COLO668 (cell line): ENCODE measurements at regions not wholly inside any gene's neighbourhood (a gene's known extent, or its start where the extent isn't known, plus 50 kb on each side); places are given as distances from the start of the nearest gene placed in this dataset.
A peak's percentile ranks its signal among the peaks of the same experiment; 100 is the strongest.

Experiments
- DNase-seq: peaks from one replicate; lab custom pipeline; 2025; ENCODE audit not compliant: unreplicated experiment; lab: John Stamatoyannopoulos, UW

DNA sequence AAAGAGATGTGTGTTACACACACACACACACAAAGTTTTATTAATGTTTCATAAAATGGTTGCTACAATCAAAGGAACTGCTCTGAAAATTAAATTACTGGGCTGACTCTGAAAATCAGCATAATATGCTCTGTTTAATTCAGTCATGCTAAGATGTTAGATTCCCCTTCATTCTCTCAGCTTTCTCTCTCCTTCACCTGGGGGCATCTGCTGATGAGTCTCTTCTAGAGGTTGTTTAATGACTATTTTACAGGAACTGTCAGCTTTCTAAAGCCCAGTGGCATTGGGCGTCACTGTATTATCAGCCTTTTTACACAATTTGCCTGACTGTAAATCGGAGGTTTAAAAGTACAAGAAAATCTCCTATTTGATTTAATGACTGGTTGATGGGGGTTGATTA, 559.7 kb upstream of the POU3F2 start:
- no peak for DNase-seq

DNA sequence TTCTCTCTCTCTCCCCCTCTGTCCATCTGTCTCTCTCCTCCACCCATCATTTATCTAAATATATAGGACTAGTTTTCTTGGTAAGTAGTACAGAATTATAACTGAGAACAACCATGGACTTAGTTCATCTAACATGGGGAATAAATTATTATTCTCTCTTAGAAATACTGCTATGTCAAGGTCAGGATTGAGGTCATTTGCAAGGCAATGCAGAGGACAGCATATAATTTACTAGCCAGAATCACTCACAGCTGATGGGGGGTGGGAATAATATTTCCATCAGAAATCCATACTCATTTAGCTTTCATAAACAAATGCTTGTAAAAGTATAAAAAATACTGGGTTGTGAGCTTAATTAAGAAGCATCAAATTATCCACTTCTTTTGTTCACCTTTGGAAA, 553.9 kb upstream of the POU3F2 start:
- no peak for DNase-seq

DNA sequence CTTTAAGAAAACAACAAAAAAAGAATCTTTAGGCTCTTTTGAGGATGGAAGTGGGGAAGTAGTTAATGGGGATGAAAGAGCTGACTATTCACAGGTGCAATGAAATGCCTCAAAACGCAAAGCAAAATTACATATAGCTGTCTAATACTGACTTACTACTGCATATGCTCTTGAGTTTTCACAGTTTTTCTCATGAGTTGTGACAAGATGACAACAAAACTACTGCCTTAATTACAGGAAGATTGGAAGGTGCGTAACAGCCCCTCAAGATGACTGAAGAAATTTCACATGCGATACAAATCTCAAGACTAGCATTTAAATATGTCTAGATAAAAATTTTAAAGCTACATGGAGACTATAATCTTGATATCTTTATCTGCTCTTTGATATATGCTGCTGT, 547.8 kb upstream of the POU3F2 start:
- DNase-seq, result no peak

DNA sequence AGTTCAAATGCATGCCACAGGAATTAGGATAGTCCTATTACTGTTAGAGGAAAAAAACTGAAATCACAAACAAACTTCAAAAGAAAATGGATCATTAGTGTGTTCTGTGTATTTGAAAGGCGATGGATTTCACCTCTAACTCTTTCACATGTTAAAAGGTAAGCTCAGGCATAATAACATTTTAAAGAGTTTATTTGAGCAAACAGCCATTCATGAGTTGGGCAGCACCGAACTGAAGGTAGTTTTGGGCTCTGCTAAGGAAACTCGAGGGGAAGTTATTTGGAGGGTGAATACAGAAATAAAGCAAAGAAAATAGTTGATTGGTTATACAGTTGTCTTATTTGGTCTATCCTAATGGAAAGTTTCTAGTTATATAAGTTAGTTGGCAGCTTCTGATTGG, 546.5 kb upstream of the POU3F2 start:
- no peak for DNase-seq

DNA sequence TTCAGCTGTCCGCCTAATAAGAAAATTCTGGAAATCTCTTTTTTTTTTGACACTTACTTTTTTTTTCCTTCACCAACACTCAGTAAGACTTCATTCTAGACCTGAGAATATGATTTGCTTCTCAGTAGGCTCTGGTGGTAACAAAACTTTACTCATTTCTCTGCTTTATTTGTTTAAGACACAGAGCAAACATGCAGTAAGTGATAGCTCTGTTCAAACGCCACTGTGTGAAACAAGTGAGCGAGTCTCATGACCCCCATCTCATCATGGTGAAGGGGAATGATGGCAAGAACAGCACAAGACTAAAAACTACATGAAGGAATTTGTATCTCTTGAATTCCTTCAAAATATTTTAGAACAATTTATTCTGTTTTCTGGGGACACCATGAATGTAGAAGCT, 541.6 kb upstream of the POU3F2 start:
- DNase-seq, result peak; percentile 2

DNA sequence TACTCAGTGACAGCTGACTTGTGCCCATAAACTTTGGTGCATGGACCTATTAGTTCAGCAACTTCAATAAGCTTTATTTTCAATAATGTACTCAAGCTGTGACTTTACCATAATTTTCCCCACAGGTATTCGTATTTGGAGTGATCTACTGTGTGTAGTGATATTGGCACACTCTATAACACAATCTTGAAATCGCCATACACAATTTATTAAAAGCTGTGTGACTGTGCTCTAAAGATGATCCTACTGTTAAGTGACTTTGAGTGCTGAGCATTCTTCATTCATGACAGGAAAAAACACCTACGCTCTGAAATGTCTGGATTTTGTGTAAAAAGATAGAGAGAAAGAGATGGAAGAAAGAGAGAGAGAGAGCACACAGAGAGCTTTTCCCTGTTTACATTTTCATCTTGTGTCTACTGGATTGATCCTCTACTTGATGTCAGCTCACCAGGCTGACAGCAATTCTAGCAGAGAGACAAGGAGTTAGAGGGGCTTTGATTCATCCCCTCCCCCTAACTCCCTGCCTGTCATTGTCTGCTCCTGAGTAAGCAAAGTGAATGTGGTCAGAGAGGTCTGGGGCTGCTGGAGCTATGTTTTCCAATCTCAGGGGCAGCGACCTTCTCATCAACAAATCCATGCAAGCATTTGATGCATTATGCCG, 538.7 kb upstream of the POU3F2 start:
- no peak for DNase-seq

DNA sequence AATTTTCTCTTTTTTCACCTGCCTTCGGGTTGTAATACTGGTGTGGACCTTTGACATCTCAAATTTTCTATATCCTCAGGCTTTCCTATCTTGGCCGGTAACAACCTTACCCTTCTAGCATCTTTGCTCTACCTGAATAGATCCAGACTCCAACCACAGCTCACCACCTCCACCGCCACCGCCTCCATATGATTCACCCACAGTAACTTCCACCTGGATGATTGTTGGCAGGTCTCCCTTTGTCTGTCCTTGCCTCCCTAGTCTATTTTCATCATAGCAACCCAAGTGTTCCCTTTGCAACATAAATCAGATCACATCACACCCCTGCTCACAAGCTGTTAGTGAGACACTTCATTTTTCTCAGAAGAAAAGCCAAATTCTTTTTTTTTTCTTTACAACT, 525.8 kb upstream of the POU3F2 start:
- no peak for DNase-seq

DNA sequence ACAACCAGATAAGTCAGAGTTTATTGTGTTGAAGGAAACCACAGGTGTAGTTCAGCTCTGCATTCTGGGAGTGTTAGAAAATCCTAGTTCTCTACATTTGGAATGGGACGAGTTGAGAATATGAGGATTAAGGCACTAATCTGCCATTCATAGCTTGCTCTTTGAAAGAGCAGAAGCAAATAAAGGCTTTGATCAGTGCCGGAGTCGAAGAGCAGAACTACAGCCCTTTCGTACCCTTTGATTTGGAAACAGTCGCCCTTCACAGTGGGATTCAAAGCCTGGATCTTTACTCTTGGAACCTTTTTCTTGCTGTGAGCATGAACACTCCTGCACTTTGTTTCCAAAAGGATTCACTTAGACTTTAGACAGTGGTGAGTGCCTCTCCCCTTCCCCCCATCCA, 523.9 kb upstream of the POU3F2 start:
- DNase-seq, result no peak

DNA sequence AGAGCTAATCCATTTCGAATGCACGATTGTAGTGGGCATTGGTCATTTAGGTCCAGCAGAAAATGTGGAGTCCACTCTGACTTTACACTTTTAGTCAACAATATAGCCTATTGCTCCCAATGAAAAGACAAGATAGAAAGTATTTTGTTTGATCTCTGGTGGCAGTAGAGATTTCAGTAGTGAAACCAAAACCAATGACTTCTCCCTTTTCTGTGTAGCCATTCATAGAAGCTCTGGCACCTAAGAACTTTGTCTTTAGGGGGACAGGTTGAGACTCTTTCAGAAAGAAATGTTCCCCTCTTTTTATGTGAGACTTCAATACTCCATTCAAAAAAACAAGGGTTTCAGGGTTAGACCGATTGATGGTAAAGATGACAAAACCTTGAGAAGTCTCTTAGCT, 510.8 kb upstream of the POU3F2 start:
- DNase-seq, result no peak

DNA sequence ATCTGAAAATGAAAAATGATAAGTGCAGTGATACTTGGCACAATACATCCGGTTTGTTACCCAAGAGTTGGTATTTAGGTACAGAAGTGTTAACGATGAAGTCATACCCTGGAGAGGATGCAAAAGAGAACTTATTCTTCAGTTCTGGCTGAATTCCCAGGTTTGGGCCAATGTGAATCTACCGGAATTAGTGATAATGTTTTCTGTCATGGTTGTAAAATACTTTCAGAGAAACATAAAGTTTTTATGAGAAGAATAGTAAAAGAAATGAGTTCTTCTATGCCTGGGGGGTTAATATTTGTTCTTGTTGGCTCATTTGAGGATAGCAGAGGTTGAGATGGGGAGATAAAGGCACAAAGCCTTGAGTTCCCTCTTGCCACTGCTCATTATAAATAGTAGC, 509.9 kb upstream of the POU3F2 start:
- DNase-seq, result no peak

DNA sequence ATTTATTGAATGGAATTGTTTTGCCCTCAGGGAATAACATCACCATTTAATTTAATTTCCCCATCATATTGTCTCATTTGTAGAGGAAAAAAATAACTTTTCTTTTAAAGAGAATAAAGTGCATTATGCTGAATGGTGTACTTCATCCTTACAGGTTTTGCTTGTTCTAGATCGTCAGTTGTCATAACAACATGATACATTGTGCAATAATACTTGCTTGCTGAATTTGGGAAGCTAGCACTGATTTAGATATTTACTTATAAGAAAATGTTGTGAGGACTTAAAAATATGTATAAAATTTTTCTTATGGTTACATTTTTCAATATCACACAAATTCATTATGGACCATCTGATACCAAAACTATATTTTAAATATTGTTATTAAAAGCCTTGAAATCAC, 509.0 kb upstream of the POU3F2 start:
- no peak for DNase-seq

DNA sequence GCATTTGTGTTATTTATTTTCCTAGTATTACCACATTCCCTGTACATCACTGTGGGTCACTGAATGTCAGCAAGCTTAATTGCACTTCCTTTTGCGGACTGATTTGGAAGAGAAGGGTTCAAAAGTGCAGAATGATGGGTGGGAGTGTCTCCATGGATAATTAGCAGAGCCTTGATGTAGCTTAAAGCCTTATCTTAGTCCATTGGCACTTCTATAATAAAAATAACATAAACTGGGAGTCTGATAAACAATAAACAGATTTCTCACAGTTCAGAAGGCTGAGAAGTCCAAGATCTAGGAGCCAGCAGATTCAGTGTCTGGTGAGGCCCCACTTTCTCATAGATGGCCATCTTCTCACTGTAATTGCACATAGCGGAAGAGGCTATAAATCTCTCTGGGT, 501.1 kb upstream of the POU3F2 start:
- no peak for DNase-seq

DNA sequence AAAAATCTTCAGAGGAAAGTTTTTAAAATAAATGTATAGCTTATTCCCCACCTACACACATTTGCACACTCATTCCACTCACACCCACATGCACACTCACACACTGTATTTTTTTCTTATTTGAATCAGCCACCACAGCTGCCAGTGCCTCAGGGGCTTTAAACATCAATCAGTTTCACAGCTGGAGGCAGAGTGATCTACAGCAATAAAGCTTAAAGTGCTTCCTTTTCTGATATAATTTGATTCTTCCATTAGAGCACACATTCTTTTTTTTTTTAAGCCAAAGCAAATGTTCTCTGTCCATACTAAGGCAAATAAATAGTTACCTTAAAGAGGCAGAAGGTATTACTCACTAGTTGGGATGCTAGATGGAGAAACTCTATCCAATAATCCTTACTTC, 498.8 kb upstream of the POU3F2 start:
- no peak for DNase-seq

DNA sequence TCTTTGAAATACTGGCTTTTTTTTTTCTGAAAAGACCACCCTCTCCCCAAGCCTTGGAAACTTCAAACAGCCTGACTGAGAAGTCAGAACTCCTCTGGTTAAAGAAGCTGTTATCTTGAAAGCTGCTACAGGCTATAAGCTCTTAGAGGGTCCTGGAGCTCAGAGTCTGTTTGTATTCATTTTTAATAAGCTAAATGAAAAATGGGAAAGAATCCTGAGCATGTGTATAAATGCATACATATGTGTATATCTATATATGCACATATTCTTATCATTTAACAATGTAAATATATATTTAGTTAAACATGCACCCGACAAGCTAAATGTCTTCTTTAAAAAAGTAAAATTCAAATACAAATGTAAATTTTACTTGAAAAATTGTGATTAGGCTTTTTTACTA, 494.9 kb upstream of the POU3F2 start:
- no peak for DNase-seq

DNA sequence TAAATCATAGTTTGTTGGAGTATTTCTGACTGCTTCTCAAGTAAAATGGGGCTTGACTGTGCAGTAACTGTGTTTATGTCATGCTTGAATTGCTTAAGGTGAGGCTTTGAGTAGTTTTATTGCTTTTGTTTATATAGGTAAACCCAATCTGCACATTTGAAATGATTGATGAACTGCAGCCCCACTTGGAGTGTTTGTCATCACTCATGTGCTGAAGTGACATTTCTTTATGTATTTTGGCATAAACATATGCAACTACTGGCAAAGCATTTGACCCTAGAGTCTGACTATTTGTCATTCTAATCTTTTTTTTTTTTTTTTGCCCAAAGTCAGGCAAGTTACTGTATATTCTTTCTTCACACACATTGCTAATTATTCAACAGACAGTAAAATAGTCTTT, 491.4 kb upstream of the POU3F2 start:
- DNase-seq, result no peak

DNA sequence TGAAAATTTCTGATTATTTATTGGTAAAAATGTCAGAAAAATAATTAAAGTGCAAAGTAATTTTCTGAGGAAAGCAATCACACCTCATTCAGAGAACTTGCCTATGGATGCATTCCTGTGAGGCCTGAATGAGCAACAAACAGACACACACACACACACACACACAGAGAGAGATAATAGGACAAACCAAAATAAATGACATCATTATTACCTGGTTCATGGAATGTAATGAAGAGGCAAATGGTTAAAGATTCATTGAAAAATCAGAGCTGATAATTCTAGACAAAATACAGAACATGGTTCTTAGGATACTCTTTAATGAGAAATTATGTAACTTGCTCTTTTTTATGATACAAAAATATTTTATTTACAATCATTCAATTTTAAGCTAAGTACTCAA, 490.6 kb upstream of the POU3F2 start:
- no peak for DNase-seq

DNA sequence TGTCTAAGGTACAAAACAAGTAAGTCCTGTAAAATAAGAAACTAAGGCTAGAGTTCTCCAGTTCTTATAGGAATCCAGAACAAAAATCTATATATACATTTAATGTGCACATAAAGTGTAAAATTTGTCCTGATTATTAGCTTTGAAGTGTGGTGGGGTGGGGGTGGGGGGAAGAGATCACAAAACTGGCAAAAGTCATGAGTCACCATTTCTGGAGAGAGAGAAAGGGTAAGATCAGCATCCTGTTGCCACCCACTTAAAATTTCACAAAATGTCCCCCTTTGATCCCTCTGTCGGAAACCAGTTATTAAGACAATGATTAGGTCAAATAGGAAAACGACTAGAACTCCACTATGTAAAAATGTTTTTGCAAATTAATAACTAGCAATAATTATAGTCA, 482.0 kb upstream of the POU3F2 start:
- no peak for DNase-seq

DNA sequence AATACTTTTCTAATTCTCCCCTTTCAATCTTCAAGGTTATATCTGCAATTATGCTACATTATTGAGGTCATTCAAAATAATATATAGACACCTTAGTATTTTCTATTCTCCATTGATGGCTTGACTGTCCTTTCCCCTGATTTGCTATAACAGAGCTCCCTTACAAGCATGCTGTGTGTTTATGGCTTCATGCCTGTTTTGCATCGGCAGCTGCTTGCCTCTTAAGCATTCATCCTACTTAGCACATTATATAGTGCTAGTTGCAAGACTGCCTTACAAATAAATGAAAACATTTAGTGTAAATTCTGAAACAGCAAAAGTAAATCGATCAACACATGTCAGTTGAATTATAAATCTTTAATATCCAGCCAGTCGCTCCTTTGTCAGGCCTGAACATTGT, 476.2 kb upstream of the POU3F2 start:
- no peak for DNase-seq

DNA sequence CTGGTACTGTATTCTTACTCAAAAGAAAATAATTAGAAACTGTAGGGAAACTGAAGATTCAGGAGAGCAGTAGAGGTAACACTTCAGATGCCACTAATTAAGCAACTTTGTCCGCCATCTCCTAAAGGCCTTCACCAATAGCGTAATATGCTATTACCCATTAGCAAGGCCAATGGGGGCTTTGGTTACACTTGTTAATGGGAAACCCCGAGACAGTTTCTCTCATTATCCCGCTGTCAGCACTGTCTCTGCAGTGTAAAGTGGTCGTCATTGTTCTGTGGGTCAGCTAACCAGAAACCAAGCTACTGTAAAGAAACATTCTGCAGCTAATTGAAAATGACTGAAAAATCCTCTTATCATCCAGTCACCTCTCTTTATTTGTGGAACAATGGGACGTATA, 468.0 kb upstream of the POU3F2 start:
- DNase-seq, result no peak

DNA sequence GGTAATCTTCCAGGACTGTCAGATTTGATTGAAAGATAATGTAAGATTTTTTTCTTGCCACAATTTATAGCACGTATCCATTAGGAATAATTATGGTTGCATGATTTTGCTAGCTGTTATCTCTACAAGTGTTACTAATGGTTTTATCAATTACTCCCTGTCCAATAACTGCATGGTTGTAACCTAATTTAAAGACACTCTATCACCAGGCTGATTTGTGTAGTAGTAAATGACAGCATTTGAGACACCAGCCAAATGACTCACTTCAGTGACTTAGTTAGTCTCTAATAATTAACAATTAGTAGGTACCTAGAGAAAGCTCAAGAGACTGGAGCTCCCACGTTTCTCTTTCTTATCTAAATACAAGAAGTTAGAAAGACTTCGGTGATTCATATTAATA, 453.8 kb upstream of the POU3F2 start:
- no peak for DNase-seq

DNA sequence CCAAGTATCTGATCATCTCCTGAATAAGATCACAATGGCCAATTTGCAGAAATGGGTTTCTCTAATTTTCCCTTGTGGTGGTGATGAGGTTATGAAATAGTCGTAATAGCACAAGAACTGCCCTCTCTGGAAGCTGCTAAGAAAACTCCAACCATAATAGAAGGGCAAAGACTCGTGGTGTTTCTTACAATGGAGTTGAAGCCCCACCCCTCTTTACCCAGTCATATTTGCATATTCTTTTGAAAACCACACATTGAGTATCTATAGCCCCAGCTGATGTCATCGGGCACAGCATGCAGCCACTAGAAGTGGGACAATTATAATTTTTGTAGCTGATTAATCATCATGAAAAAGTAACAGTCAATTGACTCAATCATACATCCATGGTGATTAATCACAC, 452.1 kb upstream of the POU3F2 start:
- no peak for DNase-seq

DNA sequence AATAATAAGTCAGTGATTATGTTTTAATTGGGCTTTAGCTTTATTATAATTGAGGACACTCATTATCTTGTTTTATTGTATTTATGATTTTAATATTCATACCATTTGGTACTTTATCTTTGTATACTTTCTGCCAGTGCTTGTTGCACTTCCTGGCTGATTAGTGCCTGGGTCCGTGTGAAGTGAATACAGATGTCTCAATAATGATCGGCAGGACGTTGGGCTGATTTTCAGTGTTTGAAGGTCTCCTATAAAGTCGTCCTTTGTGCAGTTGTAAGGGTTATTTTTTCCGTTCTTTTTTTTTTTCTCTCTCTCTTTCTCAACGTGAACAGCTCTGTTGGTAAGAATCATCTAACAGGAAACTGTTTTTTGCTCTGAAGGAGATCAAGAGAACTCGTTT, 450.0 kb upstream of the POU3F2 start:
- no peak for DNase-seq

DNA sequence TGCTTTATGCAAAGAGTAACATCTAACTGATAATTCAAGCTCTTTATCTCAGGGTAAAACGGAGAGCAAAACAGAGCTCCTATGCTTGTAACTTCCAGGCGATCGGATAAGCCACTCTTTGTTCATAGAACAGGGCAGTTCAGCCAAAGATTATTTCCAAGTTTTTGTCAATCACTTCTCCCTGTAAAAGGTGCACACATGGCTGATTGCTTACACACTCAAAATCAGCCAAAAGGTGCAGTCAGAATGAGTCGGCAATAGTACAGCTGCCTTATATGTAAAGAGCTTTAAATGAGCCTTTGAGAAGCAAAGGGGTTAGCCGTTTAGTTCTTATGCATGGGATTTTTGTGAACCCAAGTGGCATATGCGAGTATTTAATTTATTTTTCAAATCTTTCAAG, 449.6 kb upstream of the POU3F2 start:
- DNase-seq, result no peak
